HG03432 (cell line): ENCODE measurements at regions not wholly inside any gene's neighbourhood (a gene's known extent, or its start where the extent isn't known, plus 50 kb on each side); places are given as distances from the start of the nearest gene placed in this dataset.

ENCODE experiments used
- ATAC-seq: cut with Tn5 transposase; IDR thresholded peaks from one replicate; pipeline ENCODE4 v1.9.1; 2021; ENCODE audit warnings: mild to moderate bottlenecking, moderate library complexity; ENCODE audit not compliant: unreplicated experiment

DNA sequence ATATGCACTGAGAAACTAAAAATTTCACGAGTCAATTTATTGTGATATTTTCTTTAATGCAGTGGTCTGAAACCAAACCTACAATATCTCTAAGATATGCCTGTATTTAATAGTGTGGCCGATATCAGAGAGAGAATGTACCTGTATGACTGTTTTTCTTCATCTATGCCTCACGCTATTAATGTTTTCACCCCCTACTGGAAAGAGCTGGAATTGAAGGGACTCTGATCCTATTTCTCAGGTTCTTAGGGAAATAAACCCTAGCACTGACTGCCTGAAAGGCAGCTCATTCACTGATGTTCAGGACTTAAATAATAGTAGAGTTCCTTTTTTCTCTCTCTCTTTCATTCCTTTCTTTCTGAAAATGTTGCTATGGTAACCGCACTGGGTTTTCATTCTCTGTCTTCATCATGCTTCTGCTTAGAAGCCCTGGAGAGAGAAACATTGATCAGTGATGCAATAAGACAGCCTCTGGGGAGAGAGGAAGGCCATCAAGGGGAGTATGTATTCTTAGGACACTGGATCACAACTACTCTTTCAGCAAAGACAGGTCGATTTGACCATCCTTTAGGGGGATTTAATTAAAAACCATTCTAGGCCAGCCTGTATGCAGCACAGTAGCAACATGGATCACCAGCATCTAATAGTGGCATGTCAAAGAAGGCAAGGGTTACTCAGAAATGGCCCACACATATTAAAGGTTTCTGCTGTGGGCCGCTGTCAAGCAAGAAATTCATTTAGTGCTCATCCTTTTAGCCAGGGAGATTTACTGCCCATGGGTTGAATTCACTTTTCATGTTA is 1135.7 kb downstream of the IGSF11 start:
- ATAC-seq: peak; percentile 77

DNA sequence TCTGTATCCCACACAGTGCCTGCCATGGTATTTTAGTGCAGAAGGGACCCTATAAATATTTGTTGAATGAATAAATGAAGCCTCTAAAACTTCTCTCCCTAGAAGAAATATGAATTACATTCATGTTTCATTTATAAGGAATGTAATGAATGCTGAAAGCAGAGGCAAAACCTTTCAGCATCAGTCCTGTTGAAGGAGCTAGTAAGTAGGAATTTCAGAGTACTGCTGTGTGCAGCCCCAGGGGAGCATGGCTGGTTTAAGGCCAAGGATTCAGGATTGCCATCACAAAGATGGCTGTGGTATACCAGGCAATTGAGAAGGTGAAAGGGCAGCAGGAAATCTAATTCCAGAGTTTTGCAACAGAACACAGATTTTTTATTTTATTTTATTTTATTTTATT is 1131.4 kb downstream of the IGSF11 start:
- no peak for ATAC-seq

DNA sequence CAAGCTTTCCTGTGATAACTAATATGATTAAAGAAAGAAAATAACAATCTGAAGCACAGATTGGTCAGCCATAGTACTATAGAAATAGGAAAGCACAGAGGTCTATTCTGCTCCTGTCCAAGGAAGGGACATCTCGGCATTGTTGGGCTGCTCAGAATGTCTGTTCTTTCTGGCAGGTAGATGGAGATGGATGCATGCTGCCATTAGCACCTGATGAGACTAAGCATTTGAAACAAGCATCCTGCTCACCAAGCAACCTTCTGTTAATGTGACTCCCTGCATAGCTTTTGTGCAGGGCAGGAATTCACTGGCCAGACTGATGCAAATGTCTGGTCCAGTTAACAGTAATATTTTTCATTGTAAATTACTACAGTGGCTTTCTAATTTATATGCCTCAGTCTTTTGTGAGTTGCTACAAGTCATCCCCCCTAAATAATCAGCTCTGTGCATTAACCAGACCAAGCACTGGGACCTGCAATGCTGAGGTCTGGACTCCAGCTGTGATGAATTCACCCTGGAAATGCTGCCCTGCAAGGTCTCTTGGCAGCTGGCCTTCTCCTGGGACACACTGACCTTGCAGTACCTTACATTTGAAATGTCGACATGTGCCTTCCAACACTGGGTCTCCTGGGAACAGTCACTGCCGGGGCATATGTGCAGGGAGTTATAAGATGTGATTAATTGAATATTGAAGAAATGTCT is 1123.7 kb downstream of the IGSF11 start:
- no peak for ATAC-seq

DNA sequence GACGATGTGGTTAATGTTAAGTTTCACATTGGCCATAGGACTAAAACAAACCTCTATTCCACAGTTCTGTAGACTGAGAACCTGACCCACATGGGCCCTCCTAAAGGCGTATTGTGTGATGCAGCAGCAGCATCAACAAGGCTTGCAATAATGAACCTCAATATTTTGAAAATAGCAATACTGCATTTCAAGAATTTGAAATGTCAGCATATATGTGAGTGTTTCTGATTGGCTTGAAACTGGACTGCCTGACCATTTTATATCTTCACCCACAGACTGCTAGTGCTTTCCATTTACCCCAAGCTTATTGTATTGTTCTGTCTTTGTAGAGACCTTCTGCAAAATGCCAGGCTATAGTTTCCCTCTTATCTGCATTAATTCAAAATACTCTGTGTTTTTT is 1122.3 kb downstream of the IGSF11 start:
- no peak for ATAC-seq

DNA sequence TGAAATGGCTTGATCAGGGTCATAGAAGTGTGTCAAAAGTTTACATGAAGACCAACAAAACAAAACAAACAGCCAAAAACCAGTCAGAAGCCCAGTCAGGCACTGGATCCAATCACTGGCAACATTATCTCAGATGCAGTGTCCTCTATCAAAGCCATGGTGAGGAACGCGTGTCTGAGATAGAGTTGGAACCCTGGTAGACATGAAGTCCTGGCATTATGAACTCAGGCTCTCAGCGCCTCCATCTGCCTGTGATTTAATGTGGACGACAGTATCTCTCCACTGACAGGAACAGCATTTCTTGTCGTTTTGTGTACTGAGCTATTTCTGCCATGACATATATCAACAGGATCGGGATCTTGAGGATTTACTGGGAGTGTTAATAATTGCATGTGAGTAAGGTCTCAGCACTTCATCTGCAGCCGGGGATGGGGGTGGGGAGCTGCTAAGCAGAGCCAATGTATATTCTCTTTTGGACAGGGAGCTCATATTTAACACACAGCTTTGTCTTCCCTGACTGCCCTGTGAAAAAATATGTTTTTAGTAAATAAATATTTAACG is 1120.0 kb downstream of the IGSF11 start:
- no peak for ATAC-seq

DNA sequence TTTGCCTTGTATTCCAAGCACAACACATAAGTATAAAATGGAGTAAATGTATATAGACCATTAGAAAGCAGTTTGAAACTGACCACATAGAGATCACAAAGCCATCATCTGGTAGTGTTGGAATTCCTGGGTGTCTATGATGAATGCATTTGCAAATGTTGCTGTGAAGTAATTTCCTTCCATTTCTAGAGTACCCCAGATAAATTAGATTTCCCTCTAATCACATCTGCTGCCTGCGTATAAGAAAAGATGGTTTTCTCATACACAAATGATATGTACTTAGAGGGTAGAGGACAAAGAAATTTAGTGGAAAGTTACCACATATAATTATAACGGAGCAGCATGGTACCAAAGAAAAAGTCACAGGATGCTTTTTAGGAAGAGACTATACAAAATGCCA is 1117.8 kb downstream of the IGSF11 start:
- ATAC-seq: no peak

DNA sequence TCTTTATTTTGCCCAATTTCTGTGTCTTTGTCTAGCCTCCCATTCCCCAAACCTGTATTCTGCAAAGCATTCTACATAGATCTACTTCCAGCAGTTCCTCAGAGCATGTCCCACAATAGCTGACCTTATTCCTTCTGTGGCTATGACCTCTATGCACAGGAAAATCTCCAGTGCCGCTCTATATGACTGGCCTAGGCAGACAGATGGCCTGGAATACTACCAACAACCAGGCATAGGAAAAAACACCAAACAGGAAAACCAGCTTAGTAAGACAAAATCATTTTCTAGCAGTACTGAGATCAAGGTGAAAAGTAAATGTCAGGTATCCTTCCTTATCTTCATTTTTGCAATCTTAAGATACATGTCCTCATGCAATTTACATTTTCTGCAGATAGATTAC is 1115.0 kb downstream of the IGSF11 start:
- ATAC-seq: no peak

DNA sequence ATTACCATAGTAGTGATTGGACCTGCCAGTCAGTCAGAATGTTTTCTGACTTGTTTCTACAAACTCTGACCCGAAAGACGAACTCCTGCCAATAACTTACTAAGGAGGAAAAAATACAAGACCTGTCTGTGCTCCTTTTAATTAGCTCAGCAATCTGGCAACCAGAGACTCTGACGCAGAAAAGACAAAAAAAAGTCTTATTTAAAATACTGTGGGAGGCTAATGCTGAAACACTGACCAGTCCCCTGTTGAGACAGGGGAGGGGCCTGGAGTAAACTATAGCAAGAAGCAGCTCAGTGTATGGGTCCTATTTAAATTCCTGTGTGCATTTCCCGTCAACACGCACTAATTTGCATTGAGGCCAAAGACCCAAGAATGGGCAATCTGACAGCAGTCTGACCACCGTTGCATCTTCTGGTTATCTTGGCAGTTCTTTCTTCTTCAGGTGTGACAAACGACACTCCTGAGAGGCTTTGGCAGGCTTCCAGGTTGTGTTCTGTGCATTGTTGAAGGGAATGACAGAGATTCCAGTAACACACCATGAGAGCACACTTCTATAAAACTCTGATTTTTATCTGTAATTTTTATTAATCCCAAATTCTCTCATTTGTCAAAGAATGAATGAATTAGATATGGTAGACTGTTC is 1114.3 kb downstream of the IGSF11 start:
- no peak for ATAC-seq

DNA sequence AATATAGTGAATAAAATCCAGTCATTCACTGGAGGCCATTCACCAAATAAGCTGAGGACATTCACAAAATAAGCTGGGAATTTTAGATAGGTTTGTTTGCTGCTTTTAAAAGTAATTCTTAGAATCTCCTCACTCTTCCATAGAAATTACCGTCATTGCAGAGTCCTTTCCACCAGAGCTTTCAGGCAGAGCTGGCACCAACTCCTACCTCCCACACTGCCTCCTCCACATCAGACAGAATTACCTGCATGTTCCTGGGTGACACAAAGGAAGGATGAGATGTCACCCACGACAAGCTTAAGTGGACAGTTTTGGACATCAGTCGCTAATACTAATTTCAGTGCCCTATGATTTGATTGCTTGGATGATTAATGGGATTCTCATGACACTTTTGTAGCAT is 1113.2 kb downstream of the IGSF11 start:
- ATAC-seq: no peak

DNA sequence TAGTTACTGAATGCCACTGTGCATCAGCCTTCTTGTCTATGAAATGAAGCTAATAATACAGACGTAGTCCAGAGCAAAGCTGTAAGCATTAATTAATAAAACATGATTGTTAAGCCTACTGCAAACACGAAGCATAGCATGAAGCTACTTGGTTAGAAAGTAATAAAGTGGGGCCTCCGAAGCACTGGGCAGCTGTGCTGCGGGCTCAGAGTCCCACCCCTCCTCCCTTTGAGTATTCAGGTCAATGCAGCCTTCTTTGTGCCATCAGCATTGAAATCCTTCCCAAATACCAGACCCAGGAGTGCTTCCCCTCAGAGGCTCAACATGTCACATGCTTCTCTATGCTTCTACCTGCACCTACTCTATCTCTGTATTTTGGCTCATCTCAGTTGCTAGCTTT is 1112.6 kb downstream of the IGSF11 start:
- no peak for ATAC-seq

DNA sequence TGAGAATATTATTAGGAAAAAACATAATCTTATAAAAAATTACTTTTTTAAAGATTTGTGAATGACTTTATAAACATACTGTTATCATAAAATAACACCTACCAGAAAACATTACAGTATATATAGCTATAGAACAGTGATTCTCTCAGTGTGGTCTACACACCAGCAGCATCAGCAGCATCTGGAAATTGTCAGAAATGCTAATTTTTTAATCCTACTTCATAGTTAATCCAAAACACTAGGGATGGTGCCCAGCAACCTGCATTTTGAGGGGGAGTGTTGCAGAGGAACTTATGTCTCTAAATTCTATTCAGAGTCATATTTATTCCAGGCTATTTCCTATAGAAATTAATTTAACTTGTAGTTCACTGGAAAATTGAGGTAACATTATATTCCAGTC is 1107.8 kb downstream of the IGSF11 start:
- no peak for ATAC-seq

DNA sequence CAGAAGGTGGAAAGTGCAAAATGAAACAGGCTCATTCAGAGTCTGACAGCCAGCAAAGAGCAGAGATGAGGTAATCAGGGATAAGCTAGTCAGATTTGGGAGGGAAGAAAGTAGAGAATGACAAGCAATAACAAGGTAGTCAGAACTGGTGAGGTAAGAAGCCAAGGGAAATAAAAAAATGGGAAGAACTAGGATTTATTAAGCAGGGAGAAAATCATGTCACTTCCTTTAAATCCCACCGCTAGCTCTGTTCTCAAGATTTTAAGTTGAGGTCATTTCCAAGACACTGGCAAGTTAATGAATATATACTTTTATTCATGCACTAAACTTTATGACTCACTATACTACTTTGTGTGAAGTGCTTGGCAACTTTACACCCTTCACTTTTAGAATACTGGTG is 1106.8 kb downstream of the IGSF11 start:
- no peak for ATAC-seq

DNA sequence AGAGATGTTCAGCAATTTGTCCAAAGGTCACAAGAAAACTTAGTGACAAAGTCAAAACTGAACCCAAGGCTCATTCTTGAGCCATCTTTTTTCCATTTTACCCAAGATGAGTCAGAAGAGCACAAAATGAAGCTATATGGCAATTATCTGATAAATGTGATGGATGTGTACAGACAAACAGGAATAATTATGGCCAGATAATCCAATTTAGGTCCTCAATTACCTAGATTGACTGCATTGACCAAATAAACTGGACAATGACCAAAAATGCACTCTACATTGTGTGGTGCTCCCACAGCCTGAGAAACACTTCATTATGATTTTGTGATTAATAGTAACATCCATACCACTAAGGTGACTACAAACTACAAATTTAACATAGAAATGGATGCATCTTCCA is 1105.8 kb downstream of the IGSF11 start:
- no peak for ATAC-seq

DNA sequence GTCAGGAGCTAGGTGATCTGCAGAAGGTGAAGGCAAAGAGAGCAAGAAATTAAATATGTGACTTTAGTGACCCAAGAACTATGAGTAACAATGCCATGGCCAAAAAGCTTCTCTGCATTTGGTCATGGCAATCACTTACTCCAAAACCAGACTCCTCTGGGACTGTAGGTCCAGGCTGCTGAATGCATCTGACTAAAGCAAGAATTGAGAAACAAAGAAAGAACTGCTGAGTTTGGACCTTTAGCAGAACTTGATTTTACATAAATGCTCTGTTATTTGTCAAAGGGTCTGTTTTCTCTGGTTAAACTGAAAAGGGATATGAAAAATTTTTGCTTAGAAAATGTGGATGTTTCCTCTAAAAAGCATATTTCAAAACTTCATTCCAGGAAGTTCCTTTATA is 1102.2 kb downstream of the IGSF11 start:
- ATAC-seq: no peak

DNA sequence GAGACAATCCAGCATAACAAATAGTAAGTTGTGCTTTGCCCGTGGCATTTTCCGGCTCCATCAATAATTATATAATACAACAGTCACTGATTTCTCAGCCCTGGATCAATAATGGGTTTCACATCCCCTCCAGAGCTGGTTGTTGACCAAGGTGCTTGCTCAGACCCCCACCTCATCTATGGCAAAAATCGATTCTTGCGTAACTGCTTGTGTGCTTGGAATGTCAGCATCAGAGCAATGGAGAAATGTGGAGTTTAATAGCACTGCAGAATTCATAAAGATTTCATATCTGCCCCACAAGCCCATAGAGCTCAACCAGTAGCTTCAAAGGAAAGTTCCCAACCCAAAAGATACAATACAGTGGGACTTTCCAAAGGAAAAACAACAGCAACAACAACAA is 1098.5 kb downstream of the IGSF11 start:
- no peak for ATAC-seq

DNA sequence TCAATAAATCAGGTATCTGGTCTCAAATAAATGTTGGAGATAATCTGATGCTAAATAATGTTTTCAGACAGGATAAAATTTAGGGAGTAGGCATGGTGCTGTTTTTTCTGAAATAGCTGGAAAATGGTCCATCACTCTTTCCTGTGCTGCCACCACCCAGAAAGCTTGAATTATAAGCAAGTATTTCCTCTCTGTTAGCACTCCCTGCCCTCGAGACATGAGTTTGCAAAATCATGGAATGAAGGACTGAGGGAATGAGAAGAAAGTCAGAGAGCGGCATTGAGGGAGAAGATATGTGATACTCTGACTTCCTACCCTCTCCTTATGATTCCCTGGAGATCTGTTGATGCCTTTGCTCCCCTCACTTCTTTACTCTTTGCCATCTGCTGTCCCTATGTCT is 1095.7 kb downstream of the IGSF11 start:
- no peak for ATAC-seq

DNA sequence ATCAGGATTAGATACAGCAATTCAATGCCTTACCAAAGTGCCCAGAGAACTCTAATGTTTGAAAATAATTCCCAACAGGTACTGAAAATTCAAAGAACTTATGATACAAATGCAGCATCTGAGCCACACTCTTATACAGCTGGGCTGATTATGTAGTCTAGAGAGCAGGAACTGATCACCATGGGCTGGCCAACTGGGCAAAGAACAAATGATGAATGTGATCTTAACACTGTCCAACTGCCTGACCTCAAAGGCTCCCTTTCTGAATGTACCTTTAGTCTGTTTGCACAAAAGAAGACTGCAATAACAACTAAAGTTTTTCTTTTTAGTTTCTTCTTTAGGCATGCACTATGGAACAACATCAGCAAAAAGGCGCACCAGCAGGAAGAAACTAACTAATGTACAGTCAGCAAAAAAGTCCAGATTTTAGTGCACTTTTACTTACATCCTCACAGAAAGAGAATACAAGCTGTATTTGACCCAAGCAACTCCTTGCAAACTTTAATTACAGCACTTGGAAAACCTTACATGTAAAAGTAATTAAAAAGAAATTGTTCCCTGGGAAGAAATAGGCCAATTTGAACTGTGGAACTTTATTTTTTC is 1095.1 kb downstream of the IGSF11 start:
- no peak for ATAC-seq

DNA sequence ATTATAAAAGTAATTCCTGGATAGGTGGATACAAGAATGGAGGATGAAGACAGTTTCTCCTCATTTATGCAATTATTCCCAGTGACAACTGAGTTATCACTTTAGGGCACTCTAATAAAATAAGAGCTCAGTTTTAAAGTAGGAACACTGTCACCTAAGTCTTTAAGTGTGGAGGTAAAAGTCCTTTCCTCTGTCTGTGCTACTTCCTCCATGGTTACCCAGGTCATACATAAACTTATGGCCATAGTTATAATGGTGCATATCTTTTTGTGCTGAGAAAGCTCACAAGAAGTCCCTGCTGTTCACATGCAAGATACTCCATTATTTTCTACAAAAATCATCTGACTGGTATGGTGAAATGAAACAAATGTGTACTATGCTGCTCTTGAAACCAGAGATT is 1093.6 kb downstream of the IGSF11 start:
- no peak for ATAC-seq

DNA sequence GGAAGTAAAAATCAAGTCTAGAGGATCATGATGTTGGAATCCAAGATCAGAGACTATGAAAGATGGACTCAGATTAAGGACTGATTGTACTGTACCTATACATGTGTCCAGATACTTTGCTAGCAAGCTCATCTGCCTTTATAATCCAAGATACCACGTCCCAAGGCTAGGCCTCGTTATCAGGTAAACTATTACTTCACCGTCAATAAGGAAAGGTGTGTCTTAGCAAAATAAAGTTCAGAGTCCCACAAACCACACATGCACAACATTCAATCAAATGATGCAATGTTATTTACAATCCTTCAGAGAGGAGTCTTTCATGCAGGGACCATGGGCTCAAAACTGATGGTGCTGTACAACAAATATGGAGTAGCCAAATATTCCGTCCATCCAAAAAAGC is 1092.9 kb downstream of the IGSF11 start:
- no peak for ATAC-seq

DNA sequence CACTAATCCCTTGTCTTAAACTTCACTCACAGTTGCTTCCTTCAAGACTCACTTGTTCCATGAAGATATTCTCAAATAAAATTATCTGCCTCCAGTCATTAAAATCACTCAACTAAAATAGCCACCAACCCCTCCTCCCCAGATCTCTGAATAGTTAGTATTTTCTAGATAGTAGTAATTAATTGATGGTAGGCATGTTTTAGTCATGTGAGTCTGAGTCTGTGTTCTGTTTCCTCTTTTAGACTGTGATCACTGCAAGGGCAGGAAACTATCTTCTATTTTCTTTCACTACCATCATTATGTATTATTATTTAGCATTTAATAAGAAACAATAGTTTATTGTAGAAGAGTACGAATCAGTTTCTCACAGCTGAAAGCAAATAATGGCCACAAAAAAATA is 1080.5 kb downstream of the IGSF11 start:
- no peak for ATAC-seq

DNA sequence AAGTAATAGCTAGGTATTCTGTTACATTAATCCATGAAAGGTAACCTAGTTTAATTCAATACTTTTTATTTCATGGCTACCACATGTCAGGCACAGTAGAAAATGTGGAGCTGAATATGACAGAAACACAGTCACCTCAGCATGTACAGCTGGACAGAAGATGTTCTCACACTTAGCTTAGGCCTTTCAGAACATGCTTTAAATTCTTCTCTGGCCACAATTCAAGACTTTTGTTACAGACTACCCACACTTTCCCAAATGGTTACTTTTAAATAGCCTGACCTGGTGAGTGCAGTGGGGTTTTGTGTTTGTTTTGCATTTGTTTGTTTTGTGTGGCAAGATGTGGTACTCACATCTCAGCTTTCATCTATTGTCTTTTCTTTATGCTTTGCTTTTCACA is 1079.5 kb downstream of the IGSF11 start:
- ATAC-seq: no peak
